ENCODE measurements at regions not wholly inside any gene's neighbourhood (a gene's known extent, or its start where the extent isn't known, plus 50 kb on each side); places are given as distances from the start of the nearest gene placed in this dataset.

GRCh38 chr11:69879729-69880005 lies 60.5 kb upstream of the FGF3 start (continued):
- TF ChIP-seq RAD21 (IDR thresholded peaks at IDR 0.05 in 1 of 2, conservative IDR thresholded peaks at IDR 0.05 in 1 of 2; ENCODE audit: low read depth in 2 of 2, low read length in 2 of 2), result no peak
- TF ChIP-seq CBX5 (IDR thresholded peaks at IDR 0.05; ENCODE audit: low read depth, low read length), result no peak
- TF ChIP-seq ATF2 (IDR thresholded peaks at IDR 0.05; ENCODE audit: low read length), result no peak
- TF ChIP-seq PHF8 (conservative IDR thresholded peaks at IDR 0.05; ENCODE audit: low read depth, low read length), result no peak
